K562 (cell line): ENCODE measurements at regions not wholly inside any gene's neighbourhood (a gene's known extent, or its start where the extent isn't known, plus 50 kb on each side); places are given as distances from the start of the nearest gene placed in this dataset.
"Not testable (repeated sequence)": the region's sequence is repeated elsewhere in the genome, so short reads cannot be mapped to it uniquely, and the experiment has no call there.

Source experiments
- ATAC-seq: fragments of 200-7000 bp; cut with Tn5 transposase; 3 replicates; pipeline ENCODE4 v1.9.1; 2020; ENCODE audit warnings: moderate library complexity
- BruUV-seq: library from RNA; stranded (reverse); fragments of 400-500 nt; replicated peaks from 2 replicates; lab custom pipeline; 2021; lab: Mats Ljungman, UMichigan
- CTCF ChIA-PET: fragments of 300-600 bp; formaldehyde crosslinking; extraction: SDS; loops from one replicate; lab custom pipeline; 2021; ENCODE audit warnings: low intra/inter-chr PET ratio; lab: Yijun Ruan, JAX
- POLR2A ChIA-PET: fragments of 300-600, 350-650 bp; sonication (Branson Sonifier 250); formaldehyde crosslinking; extraction: SDS; loops from one replicate; lab custom pipeline; 2021; ENCODE audit warnings: antibody characterized with exemption, inconsistent platforms; lab: Yijun Ruan, JAX
- DNase-seq, 4 experiments: peaks; one replicate each; pipeline versions ENCODE4 v3.0.0 to v3.0.0-alpha.2; 2011 to 2018; ENCODE audit warnings: low spot score in 3 of 4, mixed read lengths in 3 of 4; ENCODE audit errors: extremely low read depth in 1 of 4
- FAIRE-seq: peaks from 2 replicates; lab custom pipeline; 2011; peaks lifted over from hg19 to GRCh38; lab: Jason Lieb, UNC
- H2AFZ ChIP-seq: 2 replicates; pipeline ENCODE4 v1.6.0; 2011; ENCODE audit warnings: low read depth, low read length, control low read depth, inconsistent platforms
- H3K27ac ChIP-seq: fragments of 200-600 bp; 3 replicates; pipeline ENCODE4 v1.8.0; 2011; ENCODE audit warnings: low read depth, mild to moderate bottlenecking, control low read depth, inconsistent platforms, low read length, moderate library complexity, mixed read lengths; ENCODE audit errors: extremely low read depth
- H3K27me3 ChIP-seq, 2 experiments: fragments of 300-600 bp in 1 of 2; 2 replicates in 1 of 2; 3 replicates in 1 of 2; pipeline versions ENCODE4 v1.6.0 to v1.8.0; 2011; ENCODE audit warnings: inconsistent platforms in 2 of 2, low read length in 2 of 2, mild to moderate bottlenecking in 1 of 2, mixed read lengths in 1 of 2, moderate library complexity in 1 of 2; ENCODE audit not compliant: control insufficient read depth in 2 of 2, insufficient read depth in 2 of 2
- H3K36me3 ChIP-seq: fragments of 300-600 bp; 3 replicates; pipeline ENCODE4 v1.8.0; 2011; ENCODE audit warnings: mild to moderate bottlenecking, low read length, inconsistent platforms; ENCODE audit not compliant: control insufficient read depth, insufficient read depth
- H3K4me1 ChIP-seq, 2 experiments: fragments of 200-600 bp in 1 of 2; replicated peaks in 1 of 2; 2 replicates in 1 of 2; 3 replicates in 1 of 2; pipeline versions ENCODE4 v1.5.1 to v1.8.0; 2011; ENCODE audit warnings: inconsistent platforms in 2 of 2, low read length in 2 of 2, mild to moderate bottlenecking in 1 of 2, mixed read lengths in 1 of 2, moderate library complexity in 1 of 2; ENCODE audit not compliant: control insufficient read depth in 2 of 2, insufficient read depth in 2 of 2
- H3K4me2 ChIP-seq: 2 replicates; pipeline ENCODE4 v1.6.1; 2011; ENCODE audit warnings: low read length, control low read depth, inconsistent platforms, mixed read lengths; ENCODE audit not compliant: insufficient read depth
- H3K4me3 ChIP-seq: fragments of 200-600 bp; sonication (generic), shearing (Covaris generic); 2 replicates; pipeline ENCODE4 v1.5.1; 2016; ENCODE audit warnings: control low read depth, inconsistent platforms
- H3K79me2 ChIP-seq: fragments of 200-600 bp; 3 replicates; pipeline ENCODE4 v1.8.0; 2011; ENCODE audit warnings: low read length, inconsistent platforms; ENCODE audit not compliant: control insufficient read depth, insufficient read depth
- H3K9ac ChIP-seq, 2 experiments: 2 replicates each; pipeline versions ENCODE4 v1.6.0 to v1.6.1; 2011; ENCODE audit warnings: low read depth in 2 of 2, low read length in 2 of 2, control low read depth in 1 of 2, inconsistent platforms in 1 of 2, mild to moderate bottlenecking in 1 of 2, mixed read lengths in 1 of 2; ENCODE audit not compliant: insufficient read depth in 1 of 2
- H3K9me1 ChIP-seq: one replicate; pipeline ENCODE4 v1.6.0; 2011; ENCODE audit warnings: inconsistent platforms, mild to moderate bottlenecking, low read length, moderate library complexity; ENCODE audit not compliant: control insufficient read depth, insufficient read depth
- H3K9me3 ChIP-seq: replicated peaks from 2 replicates; pipeline ENCODE4 v1.5.1; 2011; ENCODE audit warnings: low read depth, low read length, inconsistent platforms; ENCODE audit not compliant: control insufficient read depth, insufficient read depth
- H4K20me1 ChIP-seq: replicated peaks from 2 replicates; pipeline ENCODE4 v1.6.1; 2011; ENCODE audit warnings: low read length, inconsistent platforms, mixed read lengths; ENCODE audit not compliant: control insufficient read depth, insufficient read depth
- ATF1 ChIP-seq, 2 experiments: fragments of 450-650 bp in 1 of 2; IDR thresholded peaks; 2 replicates each; pipeline ENCODE4 v1.6.1; 2016; ENCODE audit warnings: missing compliant biosample characterization in 1 of 2, missing genetic modification characterization in 1 of 2
- CBFB ChIP-seq: sonication (generic); formaldehyde crosslinking; IDR thresholded peaks from 2 replicates; pipeline ENCODE4 v1.4.0; 2020; ENCODE audit warnings: mild to moderate bottlenecking, missing genetic modification reagents
- ZNF277 ChIP-seq: fragments of 250-450 bp; sonication (Bioruptor Pico); IDR thresholded peaks from 2 replicates; pipeline ENCODE4 v1.8.0; 2022; ENCODE audit warnings: inconsistent platforms, mild to moderate bottlenecking, moderate library complexity, borderline replicate concordance
- ZNF449 ChIP-seq: fragments of 250-450 bp; sonication (Bioruptor Pico); IDR thresholded peaks from 2 replicates; pipeline ENCODE4 v1.8.0; 2022; ENCODE audit warnings: moderate library complexity, mild to moderate bottlenecking, inconsistent platforms
- WGBS: fragments of 100-300 bp; shearing (Covaris generic); methylation state at CpG from one replicate; pipeline ENCODE4 v1.1.6; 2016; ENCODE audit warnings: low coverage, mixed read lengths; ENCODE audit not compliant: insufficient coverage; ENCODE audit errors: missing lambda C conversion rate; 5-methylcytosine and 5-hydroxymethylcytosine counted together
- in situ Hi-C: fragments of 300-500 bp; cut with MboI; formaldehyde crosslinking; loops from 4 replicates; pipeline ENCODE4 v1.15.0; 2018; ENCODE audit warnings: inconsistent platforms, mixed read lengths
- intact Hi-C: fragments of 100-400 bp; cut with micrococcal nuclease; formaldehyde crosslinking; loops from 2 replicates; pipeline ENCODE4 v1.14.2; 2022

GRCh38 chrX:7343181-7343580 lies 195.2 kb upstream of the PUDP start (continued):
- TF ChIP-seq ZNF449 (CRISPR knock-in tag) (no peak), ATF1 (CRISPR knock-in tag; IDR thresholded peaks at IDR 0.05) (no peak), ATF1 (tag; IDR thresholded peaks at IDR 0.05) (no peak), CBFB (no peak), ZNF277 (CRISPR knock-in tag) (no peak)

- H3K79me2 ChIP-seq, POLR2A ChIA-PET, H3K27ac ChIP-seq, H3K4me3 ChIP-seq, CTCF ChIA-PET, H3K9me1 ChIP-seq, H3K4me1 ChIP-seq, H4K20me1 ChIP-seq, H3K4me2 ChIP-seq, H3K9me3 ChIP-seq, FAIRE-seq, H3K36me3 ChIP-seq, ATAC-seq, H2AFZ ChIP-seq, intact Hi-C loops, H3K9ac ChIP-seq, DNase-seq, in situ Hi-C loops, BruUV-seq, H3K27me3 ChIP-seq: not testable (repeated sequence)
- WGBS: 11% methylated on average over 1 of the region's 2 CpGs
Observed at GRCh38 chrX:7335816-7336362, 187.9 kb upstream of the PUDP start.
